ENCODE measurements at regions not wholly inside any gene's neighbourhood (a gene's known extent, or its start where the extent isn't known, plus 50 kb on each side); places are given as distances from the start of the nearest gene placed in this dataset.

GRCh38 chr7:38086857-38087256 is 91.2 kb upstream of the STARD3NL start:
- no peak for DNase-seq

GRCh38 chr7:38102507-38102906 is 75.5 kb upstream of the STARD3NL start:
- DNase-seq: no peak

- peak in 1 of 2 donors; percentile 70 for DNase-seq
These were observed 72.1 kb upstream of the STARD3NL start for GRCh38 chr7:38105874-38106483.

- DNase-seq: peak; percentile 11 to 16
These were observed 70.6 kb upstream of the STARD3NL start for GRCh38 chr7:38107486-38107893.

GRCh38 chr7:38112075-38112474 is 66.0 kb upstream of the STARD3NL start:
- DNase-seq: no peak

- no peak for DNase-seq
These were observed 58.0 kb upstream of the STARD3NL start for GRCh38 chr7:38120076-38120475.

GRCh38 chr7:38122501-38122900 is 55.5 kb upstream of the STARD3NL start:
- no peak for DNase-seq

- DNase-seq: peak in 1 of 2 donors; percentile 2
These were observed 54.6 kb upstream of the STARD3NL start for GRCh38 chr7:38123494-38123893.

- no peak for DNase-seq
These were observed 50.5 kb upstream of the STARD3NL start for GRCh38 chr7:38127216-38128207.

Data from hippocampal formation (tissue), 2 donors.